H9 (cell line): ENCODE measurements at regions not wholly inside any gene's neighbourhood (a gene's known extent, or its start where the extent isn't known, plus 50 kb on each side); places are given as distances from the start of the nearest gene placed in this dataset.

ENCODE experiments used
- DNase-seq: peaks from one replicate; pipeline ENCODE4 v3.0.0-alpha.2; 2017
- H2AFZ ChIP-seq: one replicate; pipeline ENCODE4 v1.6.1; 2013; ENCODE audit warnings: mild to moderate bottlenecking, low read length, control low read depth, moderate library complexity
- H2AK5ac ChIP-seq: 2 replicates; pipeline ENCODE4 v1.6.1; 2013; ENCODE audit warnings: low read length, control low read depth, mixed read lengths; ENCODE audit not compliant: insufficient read length
- H2BK120ac ChIP-seq: one replicate; pipeline ENCODE4 v1.6.1; 2013; ENCODE audit warnings: low read depth, mild to moderate bottlenecking, low read length, control low read depth, inconsistent platforms; ENCODE audit not compliant: poor library complexity, severe bottlenecking
- H2BK12ac ChIP-seq: 2 replicates; pipeline ENCODE4 v1.6.1; 2013; ENCODE audit warnings: low read length, control low read depth, mixed read lengths, low read depth; ENCODE audit not compliant: insufficient read length
- H2BK15ac ChIP-seq: 2 replicates; pipeline ENCODE4 v1.6.1; 2013; ENCODE audit warnings: low read depth, low read length, control low read depth
- H2BK20ac ChIP-seq: one replicate; pipeline ENCODE4 v1.6.1; 2013; ENCODE audit warnings: low read depth, mild to moderate bottlenecking, low read length, control low read depth, inconsistent platforms; ENCODE audit not compliant: poor library complexity, severe bottlenecking
- H2BK5ac ChIP-seq: 2 replicates; pipeline ENCODE4 v1.6.1; 2013; ENCODE audit warnings: low read length, control low read depth, mixed read lengths; ENCODE audit not compliant: insufficient read length
- H3K14ac ChIP-seq: 2 replicates; pipeline ENCODE4 v1.6.1; 2013; ENCODE audit warnings: low read length, control low read depth; ENCODE audit not compliant: insufficient read depth
- H3K18ac ChIP-seq: 2 replicates; pipeline ENCODE4 v1.6.1; 2013; ENCODE audit warnings: low read depth, mild to moderate bottlenecking, mixed read lengths, low read length, control low read depth; ENCODE audit not compliant: insufficient read length
- H3K23ac ChIP-seq: 2 replicates; pipeline ENCODE4 v1.6.1; 2013; ENCODE audit warnings: low read length, control low read depth, mixed read lengths, low read depth; ENCODE audit not compliant: insufficient read length
- H3K23me2 ChIP-seq: 2 replicates; pipeline ENCODE4 v1.6.1; 2013; ENCODE audit warnings: low read depth, mild to moderate bottlenecking, mixed read lengths, low read length, control low read depth; ENCODE audit not compliant: insufficient read length, poor library complexity, severe bottlenecking
- H3K27ac ChIP-seq: 2 replicates; pipeline ENCODE4 v1.5.1; 2013; ENCODE audit warnings: low read length, control low read depth, mixed read lengths, low read depth; ENCODE audit not compliant: insufficient read length
- H3K27me3 ChIP-seq: 2 replicates; pipeline ENCODE4 v1.6.1; 2013; ENCODE audit warnings: low read length, control low read depth, inconsistent platforms; ENCODE audit not compliant: insufficient read depth
- H3K4ac ChIP-seq: 2 replicates; pipeline ENCODE4 v1.6.1; 2013; ENCODE audit warnings: low read depth, mild to moderate bottlenecking, control low read depth, inconsistent platforms, low read length, moderate library complexity
- H3K4me1 ChIP-seq: 2 replicates; pipeline ENCODE4 v1.6.1; 2013; ENCODE audit warnings: low read length, control low read depth, inconsistent platforms; ENCODE audit not compliant: insufficient read depth
- H3K4me2 ChIP-seq: 2 replicates; pipeline ENCODE4 v1.6.1; 2013; ENCODE audit warnings: low read length, control low read depth, mixed read lengths; ENCODE audit not compliant: insufficient read length, insufficient read depth
- H3K56ac ChIP-seq: 2 replicates; pipeline ENCODE4 v1.6.1; 2013; ENCODE audit warnings: low read depth, mild to moderate bottlenecking, mixed read lengths, low read length, control low read depth; ENCODE audit not compliant: insufficient read length
- H3K79me1 ChIP-seq: 2 replicates; pipeline ENCODE4 v1.6.1; 2013; ENCODE audit warnings: low read depth, mild to moderate bottlenecking, moderate library complexity, low read length, control low read depth, inconsistent platforms; ENCODE audit not compliant: insufficient read depth, poor library complexity, severe bottlenecking
- H3K79me2 ChIP-seq: 2 replicates; pipeline ENCODE4 v1.6.1; 2013; ENCODE audit warnings: low read length, control low read depth, inconsistent platforms; ENCODE audit not compliant: insufficient read depth
- H3K9ac ChIP-seq: 2 replicates; pipeline ENCODE4 v1.6.1; 2013; ENCODE audit warnings: low read length, control low read depth, mixed read lengths; ENCODE audit not compliant: insufficient read length; ENCODE audit errors: extremely low read depth
- H3K9me3 ChIP-seq: one replicate; pipeline ENCODE4 v1.6.1; 2013; ENCODE audit warnings: low read depth, low read length, inconsistent platforms; ENCODE audit not compliant: control insufficient read depth
- H3T11ph ChIP-seq: one replicate; pipeline ENCODE4 v1.6.1; 2013; ENCODE audit warnings: mild to moderate bottlenecking, low read length, control low read depth, inconsistent platforms
- H4K20me1 ChIP-seq: one replicate; pipeline ENCODE4 v1.6.1; 2013; ENCODE audit not compliant: control insufficient read depth, insufficient read length, insufficient read depth
- H4K5ac ChIP-seq: 2 replicates; pipeline ENCODE4 v1.6.1; 2013; ENCODE audit warnings: low read depth, mild to moderate bottlenecking, mixed read lengths, low read length, control low read depth; ENCODE audit not compliant: insufficient read length
- H4K8ac ChIP-seq: replicated peaks from 2 replicates; pipeline ENCODE4 v1.6.1; 2013; ENCODE audit warnings: low read length, control low read depth, mixed read lengths, low read depth; ENCODE audit not compliant: insufficient read length
- H4K91ac ChIP-seq: 2 replicates; pipeline ENCODE4 v1.6.1; 2013; ENCODE audit warnings: low read depth, mild to moderate bottlenecking, moderate library complexity, mixed read lengths, low read length, control low read depth; ENCODE audit not compliant: insufficient read length
- H3K27ac Mint-ChIP-seq, 3 experiments: 2 replicates in 2 of 3; 3 replicates in 1 of 3; pipeline ENCODE4 v1.8.0; 2020 to 2021; ENCODE audit warnings: mixed read lengths in 3 of 3, mild to moderate bottlenecking in 1 of 3, moderate library complexity in 1 of 3
- H3K27me3 Mint-ChIP-seq: 2 replicates; pipeline ENCODE4 v1.8.0; 2021; ENCODE audit warnings: low read depth, mild to moderate bottlenecking, moderate library complexity, mixed read lengths
- H3K36me3 Mint-ChIP-seq, 3 experiments: 2 replicates in 2 of 3; 3 replicates in 1 of 3; pipeline ENCODE4 v1.8.0; 2020 to 2021; ENCODE audit warnings: low read depth in 3 of 3, mixed read lengths in 3 of 3; ENCODE audit not compliant: insufficient read depth in 1 of 3
- H3K4me1 Mint-ChIP-seq, 2 experiments: 2 replicates each; pipeline ENCODE4 v1.8.0; 2020; ENCODE audit warnings: mixed read lengths in 2 of 2
- H3K4me3 Mint-ChIP-seq, 2 experiments: 2 replicates in 1 of 2; 3 replicates in 1 of 2; pipeline ENCODE4 v1.8.0; 2020 to 2021; ENCODE audit warnings: mild to moderate bottlenecking in 2 of 2, mixed read lengths in 2 of 2, moderate library complexity in 1 of 2
- H3K9me3 Mint-ChIP-seq, 2 experiments: 2 replicates in 1 of 2; 3 replicates in 1 of 2; pipeline ENCODE4 v1.8.0; 2020; ENCODE audit warnings: mild to moderate bottlenecking in 2 of 2, mixed read lengths in 2 of 2, moderate library complexity in 1 of 2
- CTCF ChIP-seq: fragments of 200-600 bp; sonication (generic); conservative IDR thresholded peaks from 3 replicates; pipeline ENCODE4 v1.8.0; 2021; ENCODE audit warnings: antibody characterized with exemption, mild to moderate bottlenecking
- WGBS: extraction: QIAGEN DNeasy Blood & Tissue Kit; methylation state at CpG from one replicate; pipeline ENCODE4 v1.1.7; 2013; ENCODE audit warnings: missing lambda C conversion rate, low lambda C conversion rate, mixed read lengths; ENCODE audit not compliant: insufficient read length; ENCODE audit errors: extremely low coverage; 5-methylcytosine and 5-hydroxymethylcytosine counted together

DNA sequence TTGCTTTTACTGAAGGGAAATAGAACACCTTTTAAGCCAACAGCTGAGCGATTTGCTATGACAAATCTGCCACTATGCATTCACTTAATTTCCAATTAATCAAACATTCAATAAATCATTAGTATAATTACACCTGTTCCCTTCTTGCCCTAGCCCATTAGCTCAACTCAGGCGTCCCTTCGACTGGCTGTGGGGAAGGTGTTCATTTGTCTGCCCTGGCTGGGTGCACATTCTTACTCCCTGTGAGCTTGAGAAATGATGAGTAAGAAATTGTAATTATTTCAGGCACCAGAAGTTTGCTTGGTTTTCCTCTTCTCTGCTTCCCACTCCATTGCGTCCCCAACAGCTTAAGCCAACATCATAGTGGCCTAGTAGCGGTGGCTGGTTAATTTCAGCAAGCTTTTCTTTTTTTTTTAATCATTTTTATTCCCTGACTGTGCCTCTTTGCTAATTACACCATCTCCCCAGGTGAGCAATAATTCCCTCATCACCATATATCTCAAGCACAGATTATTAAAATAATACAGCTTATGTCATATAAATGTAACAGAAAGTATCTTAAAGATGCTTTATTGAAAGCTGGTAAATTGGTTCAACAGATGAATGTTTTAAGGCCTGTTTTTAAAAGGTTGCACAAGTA lies 623.9 kb upstream of the RBFOX1 start:
- Histone ChIP-seq H3K9ac (no peak overlapping the region), H3K23me2 (no peaks in the 10 kb centered on the region), H3K79me1 (no peaks in the 10 kb centered on the region), H4K5ac (no peak overlapping the region), H2BK20ac (no peak overlapping the region), H3K27ac (no peak overlapping the region), H4K91ac (no peak overlapping the region), H3K23ac (no peak overlapping the region), H2BK5ac (no peak overlapping the region), H4K20me1 (no peaks in the 10 kb centered on the region), H3K14ac (no peak overlapping the region), H2BK15ac (no peak overlapping the region), H3T11ph (no peak overlapping the region), H3K4me2 (no peak overlapping the region), H3K4me1 (peaks cover 2% of the 10 kb centered on the region; the same call in 1 of the 2 replicates), H2BK120ac (no peak overlapping the region), H3K9me3 (no peaks in the 10 kb centered on the region), H3K4ac (no peak overlapping the region), H2AFZ (no peak overlapping the region), H2AK5ac (no peak overlapping the region), H3K79me2 (no peaks in the 10 kb centered on the region), H3K18ac (no peak overlapping the region), H3K56ac (no peak overlapping the region), H4K8ac (no peak overlapping the region), H3K27me3 (no peaks in the 10 kb centered on the region), H2BK12ac (no peak overlapping the region)
- no peak overlapping the region for H3K4me3 Mint-ChIP-seq
- no peak overlapping the region for H3K27ac Mint-ChIP-seq
- peaks cover 0 to 5% (median 3%) of the 10 kb centered on the region in 3 experiments; a peak in 2 of 7 replicates for H3K36me3 Mint-ChIP-seq
- no peak for DNase-seq
- peaks cover 6 to 9% of the 10 kb centered on the region in 2 experiments for H3K9me3 Mint-ChIP-seq
- no peak for TF ChIP-seq CTCF
- WGBS: no CpG with 5 or more reads among the region's 5 CpGs
- peaks cover 11% of the 10 kb centered on the region for H3K27me3 Mint-ChIP-seq
- peaks cover 4 to 9% of the 10 kb centered on the region in 2 experiments for H3K4me1 Mint-ChIP-seq
